Body of pancreas (tissue), 4 donors: ENCODE measurements at regions not wholly inside any gene's neighbourhood (a gene's known extent, or its start where the extent isn't known, plus 50 kb on each side); places are given as distances from the start of the nearest gene placed in this dataset.
"Not testable (repeated sequence)": the region's sequence is repeated elsewhere in the genome, so short reads cannot be mapped to it uniquely, and the experiment has no call there.

Source experiments
- POLR2A ChIP-seq, 3 donors: fragments of 450-650 bp; IDR thresholded peaks; one replicate each; pipeline ENCODE4 v1.6.1; 2016; ENCODE audit warnings: antibody characterized with exemption in 3 of 3, mild to moderate bottlenecking in 2 of 3
- TF ChIP-seq, protein P1 (sequence below), 7 experiments: fragments of 450-650 bp in 4 of 7; fragments of 200-600 bp in 3 of 7; sonication (generic) in 3 of 7; IDR thresholded peaks; one replicate each; pipeline ENCODE4 v1.5.1; 2016 to 2019; ENCODE audit warnings: antibody characterized with exemption in 7 of 7

DNA sequence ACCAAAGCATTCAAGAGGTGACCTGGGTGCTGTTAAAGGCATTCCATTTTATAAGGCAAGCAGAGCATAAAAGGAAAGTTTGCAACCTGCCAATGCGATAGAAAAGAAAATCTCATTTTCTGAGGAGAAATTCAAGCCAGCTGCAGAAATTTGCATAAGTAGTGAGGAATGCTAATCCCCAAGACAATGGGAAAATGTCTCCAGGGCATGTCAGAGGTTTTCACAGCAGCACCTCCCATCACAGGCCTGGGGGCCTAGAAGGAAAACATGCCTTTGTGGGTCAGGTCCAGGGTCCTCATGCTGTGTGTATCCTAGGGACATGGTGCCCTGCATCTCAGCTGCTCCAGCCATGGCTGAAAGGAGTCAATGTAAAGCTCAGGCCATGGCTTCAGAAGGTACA is 775.8 kb downstream of the IGSF11 start:
- TF ChIP-seq, protein P1, sequence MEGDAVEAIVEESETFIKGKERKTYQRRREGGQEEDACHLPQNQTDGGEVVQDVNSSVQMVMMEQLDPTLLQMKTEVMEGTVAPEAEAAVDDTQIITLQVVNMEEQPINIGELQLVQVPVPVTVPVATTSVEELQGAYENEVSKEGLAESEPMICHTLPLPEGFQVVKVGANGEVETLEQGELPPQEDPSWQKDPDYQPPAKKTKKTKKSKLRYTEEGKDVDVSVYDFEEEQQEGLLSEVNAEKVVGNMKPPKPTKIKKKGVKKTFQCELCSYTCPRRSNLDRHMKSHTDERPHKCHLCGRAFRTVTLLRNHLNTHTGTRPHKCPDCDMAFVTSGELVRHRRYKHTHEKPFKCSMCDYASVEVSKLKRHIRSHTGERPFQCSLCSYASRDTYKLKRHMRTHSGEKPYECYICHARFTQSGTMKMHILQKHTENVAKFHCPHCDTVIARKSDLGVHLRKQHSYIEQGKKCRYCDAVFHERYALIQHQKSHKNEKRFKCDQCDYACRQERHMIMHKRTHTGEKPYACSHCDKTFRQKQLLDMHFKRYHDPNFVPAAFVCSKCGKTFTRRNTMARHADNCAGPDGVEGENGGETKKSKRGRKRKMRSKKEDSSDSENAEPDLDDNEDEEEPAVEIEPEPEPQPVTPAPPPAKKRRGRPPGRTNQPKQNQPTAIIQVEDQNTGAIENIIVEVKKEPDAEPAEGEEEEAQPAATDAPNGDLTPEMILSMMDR (IDR thresholded peaks at IDR 0.05), result not testable (repeated sequence)
- not testable (repeated sequence) for TF ChIP-seq POLR2A (IDR thresholded peaks at IDR 0.05)
